GM12878 (cell line): ENCODE measurements at regions not wholly inside any gene's neighbourhood (a gene's known extent, or its start where the extent isn't known, plus 50 kb on each side); places are given as distances from the start of the nearest gene placed in this dataset.

Experiments
- EZH2 ChIP-seq: IDR thresholded peaks from 2 replicates; pipeline ENCODE4 v1.6.1; 2012; ENCODE audit warnings: low read depth, mild to moderate bottlenecking, control low read depth, inconsistent platforms, low read length, borderline replicate concordance; ENCODE audit not compliant: control insufficient read depth
- TF ChIP-seq, protein P1 (sequence below), 3 experiments: IDR thresholded peaks in 2 of 3; conservative IDR thresholded peaks in 1 of 3; 2 replicates each; pipeline ENCODE4 v1.5.1; 2011; ENCODE audit warnings: low read depth in 3 of 3, low read length in 3 of 3, mild to moderate bottlenecking in 3 of 3, control low read depth in 2 of 3, moderate library complexity in 2 of 3, inconsistent platforms in 1 of 3, mixed read lengths in 1 of 3; ENCODE audit not compliant: control insufficient read depth in 2 of 3, insufficient read depth in 1 of 3; ENCODE audit errors: extremely low read depth in 1 of 3

DNA sequence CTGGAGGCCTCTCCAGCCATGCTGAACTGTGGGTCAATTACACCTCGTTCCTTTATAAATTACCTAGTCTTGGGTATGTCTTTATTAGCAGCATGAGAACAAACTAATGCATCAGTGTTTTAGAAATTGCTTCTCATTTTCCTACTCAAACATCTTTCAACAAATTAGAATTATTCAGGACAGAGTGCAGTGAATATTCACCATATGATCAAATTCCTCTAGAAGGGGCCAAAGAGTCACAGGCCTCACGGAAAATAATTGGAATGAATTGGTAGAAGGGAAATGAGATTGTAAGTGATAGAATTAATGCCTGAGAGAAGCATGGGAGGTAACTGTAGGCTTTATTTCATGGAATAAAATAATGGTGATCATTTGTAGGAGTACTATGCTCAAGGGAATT is 50.5 kb upstream of the CDH11 start:
- TF ChIP-seq EZH2 = no peak
- TF ChIP-seq, protein P1, sequence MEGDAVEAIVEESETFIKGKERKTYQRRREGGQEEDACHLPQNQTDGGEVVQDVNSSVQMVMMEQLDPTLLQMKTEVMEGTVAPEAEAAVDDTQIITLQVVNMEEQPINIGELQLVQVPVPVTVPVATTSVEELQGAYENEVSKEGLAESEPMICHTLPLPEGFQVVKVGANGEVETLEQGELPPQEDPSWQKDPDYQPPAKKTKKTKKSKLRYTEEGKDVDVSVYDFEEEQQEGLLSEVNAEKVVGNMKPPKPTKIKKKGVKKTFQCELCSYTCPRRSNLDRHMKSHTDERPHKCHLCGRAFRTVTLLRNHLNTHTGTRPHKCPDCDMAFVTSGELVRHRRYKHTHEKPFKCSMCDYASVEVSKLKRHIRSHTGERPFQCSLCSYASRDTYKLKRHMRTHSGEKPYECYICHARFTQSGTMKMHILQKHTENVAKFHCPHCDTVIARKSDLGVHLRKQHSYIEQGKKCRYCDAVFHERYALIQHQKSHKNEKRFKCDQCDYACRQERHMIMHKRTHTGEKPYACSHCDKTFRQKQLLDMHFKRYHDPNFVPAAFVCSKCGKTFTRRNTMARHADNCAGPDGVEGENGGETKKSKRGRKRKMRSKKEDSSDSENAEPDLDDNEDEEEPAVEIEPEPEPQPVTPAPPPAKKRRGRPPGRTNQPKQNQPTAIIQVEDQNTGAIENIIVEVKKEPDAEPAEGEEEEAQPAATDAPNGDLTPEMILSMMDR (IDR thresholded peaks at IDR 0.05 in 2 of 3, conservative IDR thresholded peaks at IDR 0.05 in 1 of 3; ENCODE audit: control insufficient read depth in 2 of 3, extremely low read depth in 1 of 3, insufficient read depth in 1 of 3, low read depth in 3 of 3, low read length in 3 of 3) = no peak
